DND-41 (cell line): ENCODE measurements at regions not wholly inside any gene's neighbourhood (a gene's known extent, or its start where the extent isn't known, plus 50 kb on each side); places are given as distances from the start of the nearest gene placed in this dataset.

Experiments
- ATAC-seq: fragments of 200-7000 bp; cut with Tn5 transposase; 3 replicates; pipeline ENCODE4 v1.9.1; 2021; ENCODE audit warnings: low read depth; ENCODE audit not compliant: insufficient read depth
- DNase-seq: peaks from one replicate; pipeline ENCODE4 v3.0.0-alpha.2; 2020
- H2AFZ ChIP-seq: 2 replicates; pipeline ENCODE4 v1.6.0; 2012; ENCODE audit warnings: low read depth, low read length
- H3K27ac ChIP-seq: 2 replicates; pipeline ENCODE4 v1.5.1; 2012; ENCODE audit warnings: low read length, inconsistent platforms
- H3K27me3 ChIP-seq: fragments of 200-600 bp; sonication (generic); 2 replicates; pipeline ENCODE4 v1.6.0; 2012; ENCODE audit warnings: low read length, mild to moderate bottlenecking, inconsistent platforms; ENCODE audit not compliant: insufficient read depth, poor library complexity
- H3K36me3 ChIP-seq: 2 replicates; pipeline ENCODE4 v1.5.1; 2012; ENCODE audit warnings: low read length, inconsistent platforms; ENCODE audit not compliant: insufficient read depth
- H3K4me1 ChIP-seq: 2 replicates; pipeline ENCODE4 v1.5.1; 2012; ENCODE audit warnings: mild to moderate bottlenecking, low read length; ENCODE audit not compliant: insufficient read depth
- H3K4me2 ChIP-seq: 2 replicates; pipeline ENCODE4 v1.6.0; 2012; ENCODE audit warnings: mild to moderate bottlenecking, moderate library complexity, low read length, inconsistent platforms; ENCODE audit not compliant: insufficient read depth
- H3K4me3 ChIP-seq, 2 experiments: fragments of 200-600 bp in 1 of 2; shearing (Covaris generic) in 1 of 2; 2 replicates each; pipeline ENCODE4 v1.5.1; 2012 to 2016; ENCODE audit warnings: inconsistent platforms in 2 of 2, low read length in 2 of 2, mild to moderate bottlenecking in 2 of 2, low read depth in 1 of 2, moderate library complexity in 1 of 2
- H3K79me2 ChIP-seq: 2 replicates; pipeline ENCODE4 v1.6.0; 2012; ENCODE audit warnings: low read length, inconsistent platforms; ENCODE audit not compliant: insufficient read depth
- H3K9ac ChIP-seq: 2 replicates; pipeline ENCODE4 v1.6.0; 2012; ENCODE audit warnings: low read depth, mild to moderate bottlenecking, inconsistent platforms, low read length, moderate library complexity
- H3K9me3 ChIP-seq: 2 replicates; pipeline ENCODE4 v1.5.1; 2012; ENCODE audit warnings: low read length, moderate library complexity, mild to moderate bottlenecking, inconsistent platforms; ENCODE audit not compliant: insufficient read depth, severe bottlenecking
- H4K20me1 ChIP-seq: 2 replicates; pipeline ENCODE4 v1.6.0; 2012; ENCODE audit warnings: low read length; ENCODE audit not compliant: insufficient read depth
- CTCF ChIP-seq: IDR thresholded peaks from 2 replicates; pipeline ENCODE4 v1.5.1; 2012; ENCODE audit warnings: borderline replicate concordance, low read length, moderate library complexity, mild to moderate bottlenecking; ENCODE audit not compliant: poor library complexity, severe bottlenecking; ENCODE audit errors: extremely low read depth
- EZH2 ChIP-seq: IDR thresholded peaks from 3 replicates; pipeline ENCODE4 v1.6.1; 2012; ENCODE audit warnings: borderline replicate concordance, low read depth, mild to moderate bottlenecking, moderate library complexity, low read length, inconsistent platforms; ENCODE audit not compliant: severe bottlenecking

DNA sequence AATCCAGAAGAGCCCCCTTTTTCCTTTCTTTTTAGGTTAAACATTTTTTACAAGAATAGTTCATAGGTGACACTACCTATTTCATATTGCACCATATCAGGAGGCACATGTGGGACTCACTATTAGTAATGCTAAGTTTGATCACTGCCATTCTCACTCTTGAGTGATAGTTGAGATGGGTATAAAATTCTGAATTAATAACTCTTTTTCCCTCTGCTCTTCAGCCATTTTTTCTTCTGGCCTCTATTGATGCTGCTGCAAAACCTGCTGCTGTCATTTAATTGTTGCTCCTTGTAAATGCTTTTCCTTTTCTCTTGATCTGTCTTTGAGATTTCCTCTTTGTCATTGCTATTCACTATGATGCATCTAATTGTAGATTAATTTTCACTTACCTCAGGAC, 482.0 kb downstream of the MID1IP1 start:
- H3K9me3 ChIP-seq = peaks cover 4% of the 10 kb centered on the region
- H2AFZ ChIP-seq = no peak overlapping the region
- H3K36me3 ChIP-seq = no peaks in the 10 kb centered on the region
- ATAC-seq (no peak), DNase-seq (no peak)
- no peak overlapping the region for H3K4me3 ChIP-seq
- no peak for TF ChIP-seq CTCF
- no peak for TF ChIP-seq EZH2
- H3K27me3 ChIP-seq = no peaks in the 10 kb centered on the region
- no peaks in the 10 kb centered on the region for H3K79me2 ChIP-seq
- H3K4me1 ChIP-seq = no peaks in the 10 kb centered on the region
- no peak overlapping the region for H3K4me2 ChIP-seq
- H3K27ac ChIP-seq = no peak overlapping the region
- no peaks in the 10 kb centered on the region for H4K20me1 ChIP-seq
- H3K9ac ChIP-seq = no peak overlapping the region

GRCh38 chrX:39288592-39288991, 487.3 kb downstream of the MID1IP1 start:
- Histone ChIP-seq H3K9me3 (peaks cover under 1% of the 10 kb centered on the region), H3K79me2 (no peaks in the 10 kb centered on the region), H2AFZ (no peak overlapping the region), H3K27ac (no peak overlapping the region), H4K20me1 (no peaks in the 10 kb centered on the region), H3K36me3 (no peaks in the 10 kb centered on the region), H3K9ac (no peak overlapping the region), H3K4me2 (no peak overlapping the region), H3K4me1 (no peaks in the 10 kb centered on the region), H3K4me3 (no peak overlapping the region), H3K27me3 (no peaks in the 10 kb centered on the region)
- no peak for TF ChIP-seq EZH2
- TF ChIP-seq CTCF = no peak
- DNase-seq (no peak), ATAC-seq (no peak)

DNA sequence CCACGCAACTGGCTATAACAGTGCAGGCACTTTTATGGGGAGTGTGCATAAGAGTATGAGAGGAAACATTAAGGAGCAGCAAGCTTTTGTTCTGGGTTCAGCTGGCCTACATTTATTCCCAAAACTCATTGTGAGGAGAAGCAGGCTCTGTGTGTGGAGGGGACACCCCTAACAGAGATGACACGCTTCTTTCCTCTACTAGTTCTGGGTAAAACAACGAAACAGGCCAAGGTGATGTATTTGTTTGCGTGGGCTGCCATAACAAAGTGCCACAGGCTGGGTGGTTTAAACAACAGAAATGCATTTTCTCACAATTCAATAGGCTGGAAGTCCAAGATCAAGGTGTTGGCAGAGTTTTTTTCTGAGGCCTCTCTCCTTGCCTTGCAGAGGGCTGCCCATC, 488.6 kb downstream of the MID1IP1 start:
- DNase-seq (no peak), ATAC-seq (no peak)
- no peaks in the 10 kb centered on the region for H4K20me1 ChIP-seq
- H3K4me2 ChIP-seq = no peak overlapping the region
- no peaks in the 10 kb centered on the region for H3K27me3 ChIP-seq
- H3K36me3 ChIP-seq = no peaks in the 10 kb centered on the region
- H2AFZ ChIP-seq = no peak overlapping the region
- no peaks in the 10 kb centered on the region for H3K4me1 ChIP-seq
- no peak overlapping the region for H3K9ac ChIP-seq
- H3K9me3 ChIP-seq = no peaks in the 10 kb centered on the region
- no peak overlapping the region for H3K27ac ChIP-seq
- TF ChIP-seq EZH2 = no peak
- no peak for TF ChIP-seq CTCF
- H3K4me3 ChIP-seq = no peak overlapping the region
- no peaks in the 10 kb centered on the region for H3K79me2 ChIP-seq

DNA sequence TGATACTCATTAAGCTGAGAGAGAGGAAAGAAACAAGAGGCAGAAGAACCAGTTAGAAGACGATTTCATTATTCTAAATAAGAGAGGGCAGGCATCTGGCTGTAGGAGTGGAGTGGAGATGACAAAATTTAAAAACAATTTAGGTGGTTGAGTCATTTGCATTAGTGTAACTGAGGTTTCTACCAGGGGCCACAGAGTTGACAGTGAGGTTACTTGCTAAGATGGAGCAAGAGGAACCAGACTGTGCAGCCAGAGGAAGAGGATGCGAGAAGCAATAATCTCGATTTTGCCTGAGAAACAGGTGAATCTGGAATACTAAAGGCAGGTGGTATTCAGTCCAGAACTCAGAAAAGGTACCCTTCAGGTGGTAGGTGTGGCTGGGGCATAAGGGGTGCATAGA, 491.9 kb downstream of the MID1IP1 start:
- H2AFZ ChIP-seq = no peak overlapping the region
- no peak overlapping the region for H3K4me3 ChIP-seq
- no peaks in the 10 kb centered on the region for H3K27me3 ChIP-seq
- TF ChIP-seq CTCF = no peak
- TF ChIP-seq EZH2 = no peak
- no peaks in the 10 kb centered on the region for H3K4me1 ChIP-seq
- H3K9ac ChIP-seq = no peak overlapping the region
- no peaks in the 10 kb centered on the region for H3K36me3 ChIP-seq
- DNase-seq = no peak
- no peak for ATAC-seq
- H3K4me2 ChIP-seq = no peak overlapping the region
- no peaks in the 10 kb centered on the region for H4K20me1 ChIP-seq
- H3K9me3 ChIP-seq = no peaks in the 10 kb centered on the region
- H3K27ac ChIP-seq = no peak overlapping the region
- no peaks in the 10 kb centered on the region for H3K79me2 ChIP-seq
